ENCODE measurements at regions not wholly inside any gene's neighbourhood (a gene's known extent, or its start where the extent isn't known, plus 50 kb on each side); places are given as distances from the start of the nearest gene placed in this dataset.

DNA sequence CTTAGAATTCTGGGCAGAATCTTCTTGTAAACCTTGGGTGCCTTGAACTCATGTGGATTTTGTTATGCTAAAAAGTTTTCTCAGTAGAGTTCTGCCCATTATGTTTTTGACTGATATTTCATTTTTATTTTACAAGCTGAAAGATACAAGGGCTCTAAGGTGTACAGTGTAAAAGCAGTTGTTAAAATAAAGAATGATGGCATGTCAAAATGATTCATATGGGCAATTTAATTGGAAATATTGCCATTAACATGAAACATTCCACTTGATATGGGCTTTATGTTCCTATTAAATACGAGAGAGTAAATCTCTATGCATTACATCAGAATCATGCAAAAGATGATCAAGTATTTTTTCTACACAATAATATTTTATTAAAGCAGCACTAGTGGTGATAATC, 295.1 kb upstream of the ATP2B1 start:
- no peak for DNase-seq
- no peaks in the 10 kb centered on the region for H3K4me1 Mint-ChIP-seq
- H3K4me3 Mint-ChIP-seq = no peak overlapping the region
- no peaks in the 10 kb centered on the region for H3K9me3 Mint-ChIP-seq
- no peaks in the 10 kb centered on the region for H3K36me3 Mint-ChIP-seq
- H3K27me3 Mint-ChIP-seq = no peaks in the 10 kb centered on the region
- H3K27ac Mint-ChIP-seq = no peak overlapping the region
- POLR2A ChIA-PET = no interaction called here
- no peak for ATAC-seq (ENCODE audit: low read depth)

DNA sequence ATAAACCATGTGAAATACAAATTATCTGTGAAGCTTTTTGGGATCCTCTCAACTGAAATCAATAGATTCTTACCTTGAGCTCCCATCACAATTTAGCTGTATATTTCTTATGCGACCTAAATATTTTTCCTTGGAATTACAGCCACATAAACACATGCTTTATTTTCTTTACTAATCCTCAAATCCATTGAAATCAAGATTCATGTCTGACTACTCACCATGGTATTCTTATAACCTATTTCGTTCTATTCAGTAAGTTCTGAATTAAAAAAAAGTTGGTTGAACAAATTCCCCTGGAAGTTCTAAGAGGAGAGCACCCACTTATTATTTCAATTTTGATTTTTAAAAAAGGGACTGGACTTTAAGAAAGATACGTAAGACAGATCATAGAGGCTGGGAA, 292.1 kb upstream of the ATP2B1 start:
- no peaks in the 10 kb centered on the region for H3K27me3 Mint-ChIP-seq
- H3K9me3 Mint-ChIP-seq = no peaks in the 10 kb centered on the region
- no peak overlapping the region for H3K27ac Mint-ChIP-seq
- no peak for DNase-seq
- POLR2A ChIA-PET = no interaction called here
- H3K36me3 Mint-ChIP-seq = no peaks in the 10 kb centered on the region
- ATAC-seq (ENCODE audit: low read depth) = no peak
- H3K4me1 Mint-ChIP-seq = no peaks in the 10 kb centered on the region
- H3K4me3 Mint-ChIP-seq = no peak overlapping the region

DNA sequence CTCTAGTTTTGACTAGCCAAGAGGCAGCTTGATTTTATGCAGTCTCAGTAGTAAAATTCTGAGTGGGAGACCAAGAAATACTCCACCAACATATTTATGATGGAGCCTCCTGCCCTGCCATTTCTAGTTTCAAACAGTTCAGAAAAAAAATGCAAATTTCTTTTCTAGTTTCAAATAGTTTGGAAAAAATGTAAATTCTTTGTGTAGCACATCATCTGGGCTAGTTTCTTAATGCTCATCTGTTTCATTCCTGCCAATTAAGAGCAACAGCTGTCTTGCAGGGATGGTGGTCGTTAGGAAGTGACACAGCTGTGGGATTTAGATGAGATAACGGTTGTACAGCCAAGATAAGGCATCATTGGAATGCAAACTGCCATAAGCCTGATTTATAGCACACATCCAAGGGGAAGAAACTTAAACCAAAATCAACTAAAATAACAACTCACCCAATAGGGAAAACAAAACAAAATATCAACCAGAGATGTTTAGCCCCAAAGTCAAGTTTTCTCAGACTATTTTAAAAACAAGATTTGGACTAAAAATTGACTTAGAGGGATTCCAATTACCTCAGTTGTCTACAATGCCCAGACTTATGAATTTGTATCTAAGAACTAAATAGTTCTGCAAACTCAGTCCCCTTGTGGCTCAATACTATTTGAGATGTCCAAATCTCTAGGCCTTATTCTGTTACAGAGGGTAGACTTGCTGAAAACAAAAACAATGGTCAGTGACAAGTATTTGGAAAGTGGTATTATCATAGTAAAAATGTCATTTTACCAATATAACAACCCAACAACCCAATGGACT, 291.3 kb upstream of the ATP2B1 start:
- Mint-ChIP-seq H3K9me3 (no peaks in the 10 kb centered on the region), H3K27ac (no peak overlapping the region), H3K4me3 (no peak overlapping the region), H3K4me1 (no peaks in the 10 kb centered on the region), H3K27me3 (no peaks in the 10 kb centered on the region), H3K36me3 (no peaks in the 10 kb centered on the region)
- no peak for DNase-seq
- ATAC-seq (ENCODE audit: low read depth) = no peak
- POLR2A ChIA-PET = no interaction called here

DNA sequence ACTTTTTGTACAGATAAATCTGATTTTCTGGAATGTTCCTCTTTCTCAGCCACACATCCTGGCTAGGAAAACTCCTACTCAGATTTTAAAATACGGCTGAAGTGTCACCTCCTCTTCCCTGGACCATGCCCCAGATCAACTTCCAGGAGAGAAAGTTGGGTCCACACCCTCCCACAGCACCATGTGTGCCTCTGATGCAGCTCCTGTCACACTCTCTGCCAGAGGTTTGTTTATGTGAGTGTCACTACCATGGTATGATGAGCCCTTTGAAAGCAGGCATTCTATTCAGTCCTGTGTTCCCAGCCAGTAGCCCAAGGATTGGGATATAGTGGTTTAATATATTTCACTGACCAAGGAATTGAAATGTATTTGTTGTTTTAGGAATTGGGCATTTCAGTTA, 287.2 kb upstream of the ATP2B1 start:
- Mint-ChIP-seq H3K9me3 (no peaks in the 10 kb centered on the region), H3K27me3 (no peaks in the 10 kb centered on the region), H3K4me1 (no peaks in the 10 kb centered on the region), H3K27ac (no peak overlapping the region), H3K36me3 (no peaks in the 10 kb centered on the region), H3K4me3 (no peak overlapping the region)
- no peak for DNase-seq
- POLR2A ChIA-PET = no interaction called here
- ATAC-seq (ENCODE audit: low read depth) = no peak

DNA sequence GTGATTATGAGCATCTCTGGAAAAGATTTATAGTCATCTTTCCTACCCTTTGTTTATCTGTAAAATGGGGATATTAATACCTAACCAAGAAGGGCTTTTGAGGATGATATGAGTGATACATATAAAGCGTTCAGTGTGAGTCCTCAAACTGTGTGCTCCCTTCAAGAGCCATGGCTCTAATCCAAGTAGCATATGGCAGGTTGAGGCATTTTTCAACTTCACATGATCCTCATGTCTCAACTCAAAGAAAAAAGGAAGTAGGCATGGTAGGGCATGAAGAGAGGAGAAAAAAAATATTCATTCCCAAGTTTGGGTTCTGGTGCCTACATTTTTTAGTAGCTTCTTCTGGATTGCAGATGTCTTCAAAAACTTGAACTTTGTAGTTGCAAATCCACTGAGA, 286.3 kb upstream of the ATP2B1 start:
- H3K4me1 Mint-ChIP-seq = no peaks in the 10 kb centered on the region
- no peaks in the 10 kb centered on the region for H3K36me3 Mint-ChIP-seq
- DNase-seq (no peak), ATAC-seq (ENCODE audit: low read depth) (no peak)
- no peaks in the 10 kb centered on the region for H3K27me3 Mint-ChIP-seq
- POLR2A ChIA-PET = no interaction called here
- no peak overlapping the region for H3K27ac Mint-ChIP-seq
- H3K9me3 Mint-ChIP-seq = no peaks in the 10 kb centered on the region
- no peak overlapping the region for H3K4me3 Mint-ChIP-seq

DNA sequence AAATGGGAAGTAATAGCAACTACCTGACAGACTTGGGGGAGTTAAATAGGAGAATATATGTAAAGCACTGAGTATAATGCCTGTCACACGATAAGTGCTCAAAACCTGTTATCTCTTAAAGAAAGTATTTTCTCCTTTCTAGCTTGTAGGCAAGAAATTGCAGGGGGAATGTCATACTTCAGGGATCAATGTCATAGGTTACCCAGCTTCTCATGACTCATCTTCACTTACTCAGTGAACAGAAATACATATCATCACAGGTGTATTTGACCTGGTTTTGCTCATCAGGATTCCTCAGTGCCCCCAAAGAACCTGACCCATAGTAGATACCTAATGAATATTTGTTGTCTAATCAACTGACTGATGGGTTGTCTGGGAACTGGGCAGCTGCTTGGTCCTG, 285.0 kb upstream of the ATP2B1 start:
- H3K36me3 Mint-ChIP-seq = no peaks in the 10 kb centered on the region
- no peaks in the 10 kb centered on the region for H3K9me3 Mint-ChIP-seq
- H3K27ac Mint-ChIP-seq = no peak overlapping the region
- H3K4me3 Mint-ChIP-seq = no peak overlapping the region
- DNase-seq (no peak), ATAC-seq (ENCODE audit: low read depth) (no peak)
- POLR2A ChIA-PET = no interaction called here
- H3K27me3 Mint-ChIP-seq = no peaks in the 10 kb centered on the region
- H3K4me1 Mint-ChIP-seq = no peaks in the 10 kb centered on the region

DNA sequence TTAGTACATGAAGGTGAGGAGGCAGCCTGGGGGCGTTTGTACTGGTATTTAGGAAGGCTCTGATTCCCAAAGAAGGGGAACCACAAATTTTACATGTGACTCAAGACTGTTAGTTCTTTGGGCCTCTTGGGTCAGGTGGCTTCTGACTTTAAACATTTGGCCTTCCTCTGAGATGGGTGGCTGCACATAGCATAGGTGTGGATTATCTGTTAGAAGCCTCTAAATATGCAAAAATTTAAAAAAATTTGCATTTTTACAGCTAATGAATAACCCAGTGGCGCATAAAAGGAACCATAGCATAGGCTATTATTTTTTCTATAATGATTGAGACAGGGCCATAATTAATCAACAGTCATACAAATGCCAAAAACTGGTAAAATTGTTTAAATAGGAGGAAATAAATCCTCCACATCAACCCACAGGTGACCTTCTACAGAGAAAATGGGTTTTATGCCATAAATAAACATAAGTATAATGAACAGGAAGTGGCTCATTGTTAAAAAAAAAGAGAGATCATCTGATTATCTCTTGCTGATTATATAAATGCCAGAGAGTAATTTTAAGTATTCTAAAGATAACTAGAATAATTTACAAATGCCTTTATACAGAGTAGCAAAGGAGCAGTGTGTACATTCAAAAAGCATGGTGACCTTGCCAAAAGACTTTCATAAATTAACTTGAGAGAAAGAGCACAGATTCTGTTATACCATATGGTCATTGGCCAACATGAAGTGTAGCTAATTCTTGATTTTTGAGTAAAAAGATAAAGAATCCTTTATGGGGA, 284.2 kb upstream of the ATP2B1 start:
- no peaks in the 10 kb centered on the region for H3K4me1 Mint-ChIP-seq
- DNase-seq = no peak
- no peak for ATAC-seq (ENCODE audit: low read depth)
- H3K9me3 Mint-ChIP-seq = no peaks in the 10 kb centered on the region
- POLR2A ChIA-PET = no interaction called here
- no peak overlapping the region for H3K4me3 Mint-ChIP-seq
- no peaks in the 10 kb centered on the region for H3K27me3 Mint-ChIP-seq
- H3K27ac Mint-ChIP-seq = no peak overlapping the region
- no peaks in the 10 kb centered on the region for H3K36me3 Mint-ChIP-seq

DNA sequence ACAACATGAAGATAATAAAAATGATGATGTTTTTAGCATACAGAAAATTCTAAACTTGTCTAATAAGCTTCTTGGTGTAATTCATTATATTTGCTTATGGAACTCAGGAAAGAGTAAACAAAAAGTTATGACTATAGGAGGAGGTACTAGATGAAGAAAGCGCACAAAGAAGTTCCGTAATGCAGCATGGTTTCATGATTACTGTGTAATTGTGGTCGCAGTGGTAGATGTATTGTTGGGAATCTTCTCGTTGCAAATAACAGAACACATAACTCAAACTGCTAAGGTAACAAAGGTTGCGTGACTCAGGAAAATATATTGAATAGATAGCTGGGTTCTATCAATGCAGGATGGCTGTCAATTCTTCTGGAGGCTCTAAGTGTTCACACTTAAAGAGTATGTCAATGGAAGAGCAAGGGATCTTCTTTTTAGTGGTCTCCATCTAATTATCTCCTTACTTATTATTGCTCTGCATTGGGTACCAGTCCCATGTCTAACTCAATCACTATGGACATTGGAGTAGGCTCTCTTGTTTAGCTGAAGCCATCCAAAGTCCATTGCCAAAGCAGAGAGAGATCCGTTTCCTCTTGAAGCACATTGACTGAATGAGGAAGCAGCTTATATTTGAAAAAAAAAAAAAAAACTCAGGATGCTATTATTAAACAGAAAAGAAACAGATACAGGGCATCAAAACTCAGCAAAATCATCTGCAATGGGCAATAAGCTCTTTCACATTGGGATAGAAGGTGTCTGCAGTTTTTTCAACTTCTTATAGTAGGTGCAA, 283.4 kb upstream of the ATP2B1 start:
- no peak for ATAC-seq (ENCODE audit: low read depth)
- H3K27ac Mint-ChIP-seq = no peak overlapping the region
- POLR2A ChIA-PET = no interaction called here

DNA sequence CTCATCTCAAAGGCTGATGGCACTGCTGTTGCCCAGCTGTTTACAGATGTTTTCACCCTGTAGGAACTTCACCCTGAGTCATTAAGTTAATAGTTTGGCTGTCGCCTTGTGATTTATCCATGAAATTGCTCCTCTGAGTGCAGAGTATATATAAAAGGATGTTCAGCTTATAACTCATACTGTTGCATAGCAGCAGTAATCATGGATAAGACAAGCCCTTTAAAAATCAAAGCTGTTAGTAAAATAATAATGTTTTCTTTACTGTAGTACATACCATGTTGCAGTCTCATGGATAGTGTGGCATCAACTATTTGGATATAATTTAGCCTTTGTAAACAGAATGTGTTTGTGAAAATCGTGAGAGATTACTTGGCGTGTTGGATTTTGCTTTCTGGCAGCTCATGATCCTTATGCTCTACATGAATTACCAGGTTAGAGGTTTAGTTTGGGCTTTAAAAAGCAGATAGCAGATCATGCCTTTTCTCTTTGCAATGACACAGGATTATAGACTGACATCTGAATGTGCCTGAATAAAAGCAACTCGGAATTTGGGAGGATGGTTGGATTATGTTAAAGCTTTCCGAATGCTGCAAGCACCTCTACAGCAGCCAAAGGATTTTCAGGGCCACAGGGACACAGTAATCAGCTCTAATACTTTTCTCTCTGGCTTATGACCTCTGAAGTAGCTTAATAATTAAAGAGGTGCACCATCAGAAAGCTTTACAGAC, 279.7 kb upstream of the ATP2B1 start:
- DNase-seq (no peak), ATAC-seq (ENCODE audit: low read depth) (no peak)
- Mint-ChIP-seq H3K27me3 (peaks cover 2% of the 10 kb centered on the region), H3K4me1 (no peaks in the 10 kb centered on the region), H3K36me3 (no peaks in the 10 kb centered on the region), H3K9me3 (peaks cover 2% of the 10 kb centered on the region), H3K4me3 (no peak overlapping the region), H3K27ac (no peak overlapping the region)
- POLR2A ChIA-PET = no interaction called here

More for the DNA sequence above, 283.4 kb upstream of the ATP2B1 start:
- DNase-seq = no peak
- Mint-ChIP-seq H3K4me3 (no peak overlapping the region), H3K36me3 (no peaks in the 10 kb centered on the region), H3K4me1 (no peaks in the 10 kb centered on the region), H3K9me3 (no peaks in the 10 kb centered on the region), H3K27me3 (no peaks in the 10 kb centered on the region)

DNA sequence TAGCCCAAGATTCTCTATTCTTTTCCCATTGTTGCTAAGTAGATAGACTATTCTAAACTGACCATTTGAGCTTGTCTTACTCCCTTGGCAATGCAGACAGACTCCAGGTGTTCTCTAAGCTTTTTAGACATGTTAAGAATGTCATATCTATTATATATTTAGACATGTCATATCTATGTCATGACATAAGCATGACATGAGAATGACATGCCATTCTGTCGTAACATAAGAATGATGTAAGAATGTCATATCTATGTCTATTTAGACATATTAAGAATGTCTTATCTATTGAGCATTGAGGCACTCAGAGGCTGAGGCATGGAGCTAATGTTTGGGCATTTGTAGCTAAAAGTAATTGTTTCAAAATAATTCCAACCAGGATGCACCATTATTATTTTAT, 277.3 kb upstream of the ATP2B1 start:
- Mint-ChIP-seq H3K4me3 (no peak overlapping the region), H3K4me1 (no peaks in the 10 kb centered on the region), H3K27ac (no peak overlapping the region), H3K27me3 (peaks cover 5% of the 10 kb centered on the region), H3K36me3 (no peaks in the 10 kb centered on the region), H3K9me3 (peaks cover 2% of the 10 kb centered on the region)
- POLR2A ChIA-PET = no interaction called here
- no peak for DNase-seq
- no peak for ATAC-seq (ENCODE audit: low read depth)

DNA sequence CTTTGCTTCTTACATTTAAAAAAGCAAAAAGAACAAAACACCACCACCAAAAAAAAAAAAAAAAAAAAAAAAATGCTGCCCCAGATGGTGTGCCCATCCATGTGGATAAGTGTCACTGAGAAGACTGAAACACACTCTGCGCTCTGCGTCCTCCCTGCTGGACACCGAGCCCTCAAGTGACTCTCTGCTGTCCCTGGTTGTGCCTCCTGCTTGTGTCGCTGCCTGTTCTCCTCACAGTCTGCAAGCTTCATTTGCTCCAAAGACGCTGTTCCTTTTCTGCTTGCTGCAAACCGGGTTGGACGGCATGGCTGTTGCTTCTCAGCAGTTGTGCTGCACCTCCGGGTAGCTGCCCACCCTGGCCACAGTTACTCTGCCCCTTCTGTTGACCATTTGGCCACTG, 276.2 kb upstream of the ATP2B1 start:
- ATAC-seq (ENCODE audit: low read depth) (no peak), DNase-seq (no peak)
- Mint-ChIP-seq H3K36me3 (no peaks in the 10 kb centered on the region), H3K4me3 (no peak overlapping the region), H3K4me1 (no peaks in the 10 kb centered on the region), H3K27me3 (peaks cover 5% of the 10 kb centered on the region), H3K27ac (no peak overlapping the region), H3K9me3 (peaks cover 3% of the 10 kb centered on the region)
- POLR2A ChIA-PET = no interaction called here

DNA sequence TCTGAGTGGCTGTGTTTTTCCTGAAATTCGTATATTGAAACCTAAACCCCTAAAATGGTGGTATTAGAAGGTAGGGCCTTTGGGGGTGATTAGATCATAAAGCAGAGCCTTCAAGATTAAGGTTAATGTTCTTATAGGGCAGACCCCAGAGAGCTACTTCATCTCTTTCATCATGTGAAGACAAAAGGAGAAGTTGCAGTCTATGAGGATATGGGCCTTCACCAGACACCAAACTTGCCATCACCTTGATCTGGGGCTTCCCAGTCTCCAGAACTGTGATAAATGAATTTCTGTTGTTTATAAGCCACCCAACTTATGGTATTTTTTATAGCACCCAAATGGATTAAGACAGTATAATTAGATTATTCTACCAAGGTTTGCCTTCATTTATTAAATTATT, 275.0 kb upstream of the ATP2B1 start:
- Mint-ChIP-seq H3K4me1 (no peaks in the 10 kb centered on the region), H3K27me3 (peaks cover 5% of the 10 kb centered on the region), H3K9me3 (peaks cover 3% of the 10 kb centered on the region), H3K27ac (no peak overlapping the region), H3K36me3 (no peaks in the 10 kb centered on the region), H3K4me3 (no peak overlapping the region)
- ATAC-seq (ENCODE audit: low read depth) (no peak), DNase-seq (no peak)
- POLR2A ChIA-PET = no interaction called here

DNA sequence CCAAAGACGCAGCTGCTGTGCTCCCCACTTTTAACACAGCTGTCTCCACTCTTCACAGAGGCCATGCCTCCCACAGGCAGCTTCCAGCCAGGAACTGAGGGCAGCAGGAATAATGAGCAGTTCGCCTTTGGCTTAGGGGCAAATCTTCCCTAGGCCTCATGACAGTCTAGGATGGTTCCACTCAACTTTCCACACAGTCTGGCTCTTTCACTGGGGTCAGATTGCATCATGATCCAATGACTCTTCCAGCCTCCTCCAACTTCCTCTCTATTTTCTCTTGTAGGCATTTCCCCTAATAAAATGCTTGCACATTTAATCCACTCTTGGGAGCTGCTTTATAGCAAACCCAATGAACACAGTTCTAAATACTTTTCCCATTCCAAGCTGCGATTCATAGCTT, 271.6 kb upstream of the ATP2B1 start:
- H3K9me3 Mint-ChIP-seq = peaks cover 3% of the 10 kb centered on the region
- peaks cover 3% of the 10 kb centered on the region for H3K4me1 Mint-ChIP-seq
- H3K36me3 Mint-ChIP-seq = no peaks in the 10 kb centered on the region
- POLR2A ChIA-PET = no interaction called here
- H3K27me3 Mint-ChIP-seq = peaks cover 3% of the 10 kb centered on the region
- H3K27ac Mint-ChIP-seq = no peak overlapping the region
- DNase-seq = no peak
- no peak for ATAC-seq (ENCODE audit: low read depth)
- no peak overlapping the region for H3K4me3 Mint-ChIP-seq
